GM12873 (cell line): ENCODE measurements at regions not wholly inside any gene's neighbourhood (a gene's known extent, or its start where the extent isn't known, plus 50 kb on each side); places are given as distances from the start of the nearest gene placed in this dataset.

Source experiments
- TF ChIP-seq, protein P1 (sequence below): IDR thresholded peaks from 2 replicates; pipeline ENCODE4 v1.5.1; 2012; ENCODE audit warnings: low read depth, mild to moderate bottlenecking, moderate library complexity, low read length, control low read depth; ENCODE audit not compliant: insufficient read depth; ENCODE audit errors: missing control alignments

DNA sequence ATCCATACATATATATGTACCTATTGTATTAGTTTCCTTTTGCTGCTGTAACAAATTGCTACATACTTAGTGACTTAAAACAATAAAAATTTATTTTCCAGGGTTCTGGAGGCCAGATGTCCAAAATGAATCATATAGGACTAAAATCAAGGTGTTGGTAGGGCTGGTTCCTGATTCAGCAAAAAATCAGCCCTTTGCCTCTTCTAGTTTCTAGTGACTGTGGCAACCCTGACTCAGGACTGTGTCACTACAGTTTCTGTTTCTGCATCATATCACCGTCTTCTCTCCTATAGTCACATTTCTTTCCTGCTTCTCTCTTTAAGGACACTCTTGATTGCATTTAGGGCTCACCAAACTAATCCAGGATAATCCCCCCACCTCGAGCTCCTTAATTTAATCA lies 386.3 kb upstream of the TBX3 start:
- TF ChIP-seq, protein P1, sequence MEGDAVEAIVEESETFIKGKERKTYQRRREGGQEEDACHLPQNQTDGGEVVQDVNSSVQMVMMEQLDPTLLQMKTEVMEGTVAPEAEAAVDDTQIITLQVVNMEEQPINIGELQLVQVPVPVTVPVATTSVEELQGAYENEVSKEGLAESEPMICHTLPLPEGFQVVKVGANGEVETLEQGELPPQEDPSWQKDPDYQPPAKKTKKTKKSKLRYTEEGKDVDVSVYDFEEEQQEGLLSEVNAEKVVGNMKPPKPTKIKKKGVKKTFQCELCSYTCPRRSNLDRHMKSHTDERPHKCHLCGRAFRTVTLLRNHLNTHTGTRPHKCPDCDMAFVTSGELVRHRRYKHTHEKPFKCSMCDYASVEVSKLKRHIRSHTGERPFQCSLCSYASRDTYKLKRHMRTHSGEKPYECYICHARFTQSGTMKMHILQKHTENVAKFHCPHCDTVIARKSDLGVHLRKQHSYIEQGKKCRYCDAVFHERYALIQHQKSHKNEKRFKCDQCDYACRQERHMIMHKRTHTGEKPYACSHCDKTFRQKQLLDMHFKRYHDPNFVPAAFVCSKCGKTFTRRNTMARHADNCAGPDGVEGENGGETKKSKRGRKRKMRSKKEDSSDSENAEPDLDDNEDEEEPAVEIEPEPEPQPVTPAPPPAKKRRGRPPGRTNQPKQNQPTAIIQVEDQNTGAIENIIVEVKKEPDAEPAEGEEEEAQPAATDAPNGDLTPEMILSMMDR: no peak

DNA sequence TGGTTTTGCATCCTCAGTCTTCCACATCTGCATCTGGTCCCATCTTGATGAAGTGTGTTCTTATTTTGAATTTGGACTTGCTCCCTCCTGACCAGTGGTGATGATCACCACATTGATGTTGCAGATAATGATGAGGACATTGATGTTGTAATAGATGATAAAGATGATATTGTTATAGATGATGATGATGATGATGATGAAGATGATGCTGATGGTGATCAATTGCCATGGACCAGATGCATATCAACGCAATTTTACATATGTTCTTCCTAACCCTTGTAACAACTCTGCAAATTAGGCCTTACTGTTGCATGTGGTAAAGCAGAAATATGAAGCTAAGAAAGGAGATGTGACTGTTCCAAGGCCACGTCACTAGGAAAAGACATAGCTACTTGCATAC lies 380.3 kb upstream of the TBX3 start:
- TF ChIP-seq, protein P1: no peak

DNA sequence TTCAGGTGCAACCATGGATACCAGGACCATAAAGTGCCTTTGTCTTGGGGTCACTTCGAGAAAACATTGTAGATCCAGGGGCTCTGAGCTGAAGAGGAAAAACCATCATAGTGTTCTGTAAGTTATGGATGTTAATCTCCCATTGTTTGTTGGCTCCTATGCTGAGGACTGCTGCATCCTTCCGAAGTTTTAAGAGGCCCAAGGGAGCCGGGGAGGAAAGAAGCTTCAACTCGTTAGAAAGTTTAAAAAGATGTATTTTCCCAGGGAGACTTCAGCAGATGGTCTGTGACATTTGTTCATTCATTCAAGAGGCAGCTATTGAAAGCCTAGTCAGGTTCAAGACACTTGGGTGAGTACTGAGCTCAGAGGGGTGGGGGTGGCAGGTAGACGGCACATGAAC lies 378.8 kb upstream of the TBX3 start:
- TF ChIP-seq, protein P1: no peak

DNA sequence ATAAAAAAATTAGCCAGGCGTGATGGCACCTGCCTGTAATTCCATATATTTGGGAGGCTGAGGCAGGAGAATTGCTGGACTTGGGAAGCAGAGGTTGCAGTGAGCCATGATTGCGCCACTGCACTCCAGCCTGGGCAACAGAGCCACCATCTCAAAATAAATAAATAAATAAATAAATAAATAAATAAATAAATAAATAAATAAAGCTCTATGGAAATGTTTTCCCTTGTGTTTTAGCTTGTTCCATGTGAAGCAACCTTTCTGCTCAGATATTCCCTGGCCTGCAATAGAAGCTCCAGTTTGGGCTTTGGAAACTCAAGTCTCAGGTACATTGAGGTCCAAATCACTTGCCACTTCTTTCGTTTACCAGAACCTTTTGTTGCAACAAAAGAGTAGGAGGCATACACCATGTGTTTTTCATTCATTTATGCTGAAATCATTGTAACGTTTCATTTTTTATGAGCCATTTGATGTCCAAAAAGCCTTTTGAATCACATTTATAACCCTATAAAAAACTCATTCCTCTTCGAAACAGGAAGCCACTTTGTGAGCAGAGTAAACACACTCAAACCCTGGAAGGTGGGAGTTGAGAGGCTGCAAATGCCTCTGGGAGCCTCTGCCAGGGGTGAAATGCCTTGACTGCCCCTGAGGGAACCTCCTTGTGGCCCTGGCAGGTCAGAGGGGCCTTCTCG lies 376.6 kb upstream of the TBX3 start:
- TF ChIP-seq, protein P1: no peak

DNA sequence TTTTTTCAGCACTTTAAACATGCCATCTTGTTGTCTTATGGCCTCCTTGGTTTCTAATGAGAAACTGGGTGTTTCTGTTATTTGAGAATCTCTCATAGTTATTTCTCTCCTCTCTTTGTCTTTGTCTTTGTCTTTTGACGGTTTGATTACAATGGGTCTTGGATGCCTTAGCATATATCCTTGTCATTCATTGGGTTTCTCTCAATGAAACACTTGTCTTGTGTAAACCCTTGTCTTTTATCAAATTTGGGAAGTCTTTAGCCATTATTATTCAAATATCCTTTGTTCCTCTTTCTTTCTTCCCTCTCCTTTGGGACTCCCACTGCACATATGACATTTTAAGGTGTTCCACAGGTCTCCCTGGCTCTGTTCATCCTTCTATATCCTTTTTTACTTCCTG lies 373.5 kb upstream of the TBX3 start:
- TF ChIP-seq, protein P1: no peak

DNA sequence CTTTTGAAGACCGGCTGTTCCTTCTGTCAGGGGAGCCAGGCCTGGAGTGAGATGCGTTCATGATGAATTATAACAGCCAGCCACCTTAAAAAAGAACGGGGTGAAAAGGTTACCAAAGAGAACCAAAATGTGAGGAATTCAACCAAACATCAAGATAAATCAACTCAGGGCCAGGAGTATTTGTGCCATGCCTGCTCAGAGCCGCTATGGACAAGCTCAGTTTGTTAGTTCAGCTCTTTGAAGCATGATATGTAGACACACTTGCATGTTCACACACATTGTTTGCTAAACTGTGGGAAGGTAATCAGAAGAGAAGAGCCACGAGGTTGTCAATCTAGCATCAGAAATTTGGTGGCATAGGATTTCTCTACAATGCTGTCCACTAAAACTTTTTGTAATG lies 367.4 kb upstream of the TBX3 start:
- TF ChIP-seq, protein P1: no peak

DNA sequence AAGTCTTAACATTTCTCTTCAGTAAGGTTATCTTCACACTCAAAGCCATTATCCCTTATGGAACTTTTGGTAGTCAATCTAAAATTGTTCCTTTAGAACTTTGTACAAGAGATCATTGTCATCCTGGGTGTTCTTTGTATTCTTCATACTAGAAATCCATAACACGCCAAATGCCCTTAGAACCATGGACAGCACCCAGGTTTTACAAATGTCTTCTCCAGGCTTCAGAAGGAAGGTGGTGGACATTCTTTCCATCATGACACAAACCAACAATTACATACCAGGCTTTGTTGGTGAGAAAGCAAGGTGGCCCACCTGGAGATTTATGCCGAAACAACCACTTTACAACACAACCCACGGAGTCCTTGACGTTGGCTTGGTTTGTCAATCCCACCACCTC lies 365.6 kb upstream of the TBX3 start:
- TF ChIP-seq, protein P1: no peak

DNA sequence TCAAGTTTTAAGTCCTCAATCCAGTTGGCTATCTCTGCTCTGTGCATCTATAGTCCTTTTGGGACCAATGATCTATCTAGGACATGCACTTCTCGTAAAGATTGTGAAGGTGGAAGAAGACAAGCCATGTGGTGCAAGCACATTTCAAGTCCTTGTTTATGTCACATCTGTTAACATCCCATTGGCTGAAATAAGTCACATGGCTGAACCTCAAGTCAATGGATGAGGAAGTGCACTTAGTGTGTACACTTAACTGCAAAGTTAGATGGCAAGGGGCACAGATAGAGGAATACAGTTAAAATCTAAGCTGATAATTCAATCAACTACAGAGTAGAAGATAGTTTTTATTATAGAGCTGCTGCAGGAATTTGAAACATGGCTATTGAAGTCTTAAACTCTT lies 362.8 kb upstream of the TBX3 start:
- TF ChIP-seq, protein P1: no peak
